WTC11 (cell line): ENCODE measurements at regions not wholly inside any gene's neighbourhood (a gene's known extent, or its start where the extent isn't known, plus 50 kb on each side); places are given as distances from the start of the nearest gene placed in this dataset.

Source experiments
- ATAC-seq: fragments of 200-7000 bp; cut with Tn5 transposase; 2 replicates; pipeline ENCODE4 v1.10.0; 2021; ENCODE audit warnings: mild to moderate bottlenecking, moderate library complexity
- CTCF ChIA-PET: fragments of 300-600 bp; sonication (Branson Sonifier 250); formaldehyde crosslinking; loops from one replicate; lab custom pipeline; 2021; ENCODE audit warnings: antibody characterized with exemption; lab: Charles Lee
- POLR2A ChIA-PET: fragments of 350-600 bp; sonication (Branson Sonifier 250); formaldehyde crosslinking; loops from one replicate; lab custom pipeline; 2021; ENCODE audit warnings: antibody characterized with exemption; lab: Charles Lee
- DNase-seq: peaks from one replicate; pipeline ENCODE4 v3.0.0; 2021; ENCODE audit warnings: low spot score
- H3K27ac Mint-ChIP-seq: 2 replicates; pipeline ENCODE4 v1.8.0; 2021; ENCODE audit warnings: mixed read lengths
- H3K27me3 Mint-ChIP-seq: 2 replicates; pipeline ENCODE4 v1.8.0; 2021; ENCODE audit warnings: low read depth, mild to moderate bottlenecking, moderate library complexity, mixed read lengths
- H3K36me3 Mint-ChIP-seq: 2 replicates; pipeline ENCODE4 v1.8.0; 2021; ENCODE audit warnings: mixed read lengths
- H3K4me1 Mint-ChIP-seq: 2 replicates; pipeline ENCODE4 v1.8.0; 2022; ENCODE audit warnings: mixed read lengths
- H3K4me3 Mint-ChIP-seq: 2 replicates; pipeline ENCODE4 v1.8.0; 2021; ENCODE audit warnings: mild to moderate bottlenecking, moderate library complexity, mixed read lengths
- H3K9me3 Mint-ChIP-seq: 2 replicates; pipeline ENCODE4 v1.8.0; 2021; ENCODE audit warnings: mixed read lengths
- AR ChIP-seq: fragments of 250-450 bp; sonication (Bioruptor Pico); IDR thresholded peaks from 2 replicates; pipeline ENCODE4 v1.9.0; 2021; ENCODE audit warnings: mild to moderate bottlenecking
- CBFB ChIP-seq: sonication (generic); formaldehyde crosslinking; IDR thresholded peaks from 2 replicates; pipeline ENCODE4 v1.8.1; 2022; ENCODE audit warnings: mild to moderate bottlenecking, low read depth, missing genetic modification reagents
- CDX4 ChIP-seq: fragments of 250-450 bp; sonication (Bioruptor Pico); IDR thresholded peaks from 2 replicates; pipeline ENCODE4 v1.9.0; 2021; ENCODE audit warnings: moderate library complexity, mild to moderate bottlenecking, inconsistent platforms, borderline replicate concordance
- E2F1 ChIP-seq: sonication (generic); formaldehyde crosslinking; IDR thresholded peaks from 2 replicates; pipeline ENCODE4 v1.8.0; 2022; ENCODE audit warnings: mild to moderate bottlenecking, missing genetic modification reagents
- ETV6 ChIP-seq: sonication (generic); formaldehyde crosslinking; IDR thresholded peaks from 2 replicates; pipeline ENCODE4 v1.8.1; 2022; ENCODE audit warnings: mild to moderate bottlenecking, missing genetic modification reagents
- GTF2I ChIP-seq: fragments of 250-450 bp; sonication (Bioruptor Pico); conservative IDR thresholded peaks from 2 replicates; pipeline ENCODE4 v1.4.0; 2021; ENCODE audit warnings: mild to moderate bottlenecking
- HMGXB4 ChIP-seq: sonication (generic); formaldehyde crosslinking; IDR thresholded peaks from 2 replicates; pipeline ENCODE4 v1.8.1; 2023; ENCODE audit warnings: mild to moderate bottlenecking, moderate library complexity, missing genetic modification reagents
- IRF1 ChIP-seq: sonication (generic); formaldehyde crosslinking; IDR thresholded peaks from 2 replicates; pipeline ENCODE4 v1.8.0; 2023; ENCODE audit warnings: missing genetic modification reagents
- IRF2 ChIP-seq: sonication (generic); formaldehyde crosslinking; IDR thresholded peaks from 2 replicates; pipeline ENCODE4 v1.8.0; 2022; ENCODE audit warnings: low read depth, missing genetic modification reagents, borderline replicate concordance
- MXD4 ChIP-seq: fragments of 250-450 bp; sonication (Bioruptor Pico); IDR thresholded peaks from 2 replicates; pipeline ENCODE4 v1.8.0; 2021; ENCODE audit warnings: mild to moderate bottlenecking, moderate library complexity, borderline replicate concordance
- NR1H2 ChIP-seq: sonication (generic); formaldehyde crosslinking; IDR thresholded peaks from 2 replicates; pipeline ENCODE4 v1.9.0; 2021; ENCODE audit warnings: mild to moderate bottlenecking, moderate library complexity, missing genetic modification reagents
- NR2C2 ChIP-seq: sonication (generic); formaldehyde crosslinking; IDR thresholded peaks from 2 replicates; pipeline ENCODE4 v1.8.0; 2022; ENCODE audit warnings: mild to moderate bottlenecking, missing genetic modification reagents
- PREB ChIP-seq: sonication (generic); formaldehyde crosslinking; IDR thresholded peaks from 2 replicates; pipeline ENCODE4 v1.8.1; 2022; ENCODE audit warnings: mild to moderate bottlenecking, missing genetic modification reagents, moderate library complexity, borderline replicate concordance
- PRRX2 ChIP-seq: fragments of 250-450 bp; sonication (Bioruptor Pico); IDR thresholded peaks from 2 replicates; pipeline ENCODE4 v1.8.0; 2021; ENCODE audit warnings: mild to moderate bottlenecking
- STAT6 ChIP-seq: sonication (generic); formaldehyde crosslinking; conservative IDR thresholded peaks from 2 replicates; pipeline ENCODE4 v1.8.1; 2023; ENCODE audit warnings: mild to moderate bottlenecking, low read depth, missing genetic modification reagents, moderate library complexity
- USF2 ChIP-seq: sonication (generic); formaldehyde crosslinking; IDR thresholded peaks from 2 replicates; pipeline ENCODE4 v1.8.1; 2023; ENCODE audit warnings: mild to moderate bottlenecking, missing genetic modification reagents, moderate library complexity
- ZNF121 ChIP-seq: sonication (generic); formaldehyde crosslinking; IDR thresholded peaks from 2 replicates; pipeline ENCODE4 v1.8.0; 2023; ENCODE audit warnings: missing genetic modification reagents
- ZNF219 ChIP-seq: sonication (generic); formaldehyde crosslinking; IDR thresholded peaks from 2 replicates; pipeline ENCODE4 v1.8.0; 2023; ENCODE audit warnings: missing genetic modification reagents, mild to moderate bottlenecking, borderline replicate concordance
- ZNF263 ChIP-seq: sonication (generic); formaldehyde crosslinking; IDR thresholded peaks from 2 replicates; pipeline ENCODE4 v1.8.1; 2022; ENCODE audit warnings: low read depth, mild to moderate bottlenecking, moderate library complexity, missing genetic modification reagents
- ZNF396 ChIP-seq: fragments of 250-450 bp; sonication (Bioruptor Pico); IDR thresholded peaks from 2 replicates; pipeline ENCODE4 v1.8.0; 2021; ENCODE audit warnings: mild to moderate bottlenecking, moderate library complexity, borderline replicate concordance
- ZNF416 ChIP-seq: fragments of 250-450 bp; sonication (Bioruptor Pico); IDR thresholded peaks from 2 replicates; pipeline ENCODE4 v1.9.0; 2021; ENCODE audit warnings: mild to moderate bottlenecking, inconsistent platforms
- ZSCAN18 ChIP-seq: fragments of 250-450 bp; sonication (Bioruptor Pico); IDR thresholded peaks from 2 replicates; pipeline ENCODE4 v2.1.2; 2022; ENCODE audit warnings: mild to moderate bottlenecking, moderate library complexity

- Mint-ChIP-seq H3K4me1 (peaks cover 11% of the 10 kb centered on the region), H3K27me3 (no peaks in the 10 kb centered on the region), H3K27ac (no peak overlapping the region), H3K9me3 (no peaks in the 10 kb centered on the region), H3K36me3 (no peaks in the 10 kb centered on the region), H3K4me3 (no peak overlapping the region)
- ChIA-PET POLR2A (no interaction called here), CTCF (interaction anchor here (1.3 kb wide), 2 partner anchors 9 kb away, joined by 3 read pairs; no protein-coding TSS in a partner anchor)
- ATAC-seq (0 out of 2 replicates have a peak, but pooled peaks have one; percentile 16), DNase-seq (no peak)
- TF ChIP-seq PRRX2 (CRISPR knock-in tag) (no peak), NR2C2 (no peak), ZNF121 (CRISPR knock-in tag) (no peak), IRF2 (CRISPR knock-in tag) (no peak), MXD4 (CRISPR knock-in tag) (no peak), ZNF219 (CRISPR knock-in tag) (no peak), ETV6 (CRISPR knock-in tag) (no peak), STAT6 (no peak)
These were observed 398.0 kb downstream of the PSAT1 start for GRCh38 chr9:78694974-78695373.

- Mint-ChIP-seq H3K4me3 (no peak overlapping the region), H3K4me1 (peaks cover 11% of the 10 kb centered on the region), H3K36me3 (no peaks in the 10 kb centered on the region), H3K9me3 (no peaks in the 10 kb centered on the region), H3K27me3 (no peaks in the 10 kb centered on the region), H3K27ac (no peak overlapping the region)
- DNase-seq (no peak), ATAC-seq (peak; percentile 47)
- CTCF ChIA-PET: interaction anchor here (1.3 kb wide), 2 partner anchors 8 to 9 kb away, joined by 3 read pairs; no protein-coding TSS in a partner anchor
- POLR2A ChIA-PET: no interaction called here
- TF ChIP-seq ZNF121 (CRISPR knock-in tag) (no peak), ZNF263 (no peak), PREB (CRISPR knock-in tag) (no peak), HMGXB4 (CRISPR knock-in tag) (no peak), ZSCAN18 (CRISPR knock-in tag) (no peak), NR1H2 (CRISPR knock-in tag) (no peak), GTF2I (CRISPR knock-in tag) (no peak), USF2 (CRISPR knock-in tag) (no peak), ZNF396 (no peak), AR (CRISPR knock-in tag) (no peak), CBFB (CRISPR knock-in tag) (no peak), IRF1 (no peak), E2F1 (no peak), ZNF416 (no peak), CDX4 (CRISPR knock-in tag) (no peak), NR2C2 (no peak)
These were observed 398.6 kb downstream of the PSAT1 start for GRCh38 chr9:78695519-78695918.
